NCI-H82 treated with DMSO at 0.1 percent for 48 hours (cell line): ENCODE measurements at regions not wholly inside any gene's neighbourhood (a gene's known extent, or its start where the extent isn't known, plus 50 kb on each side); places are given as distances from the start of the nearest gene placed in this dataset.
A peak's percentile ranks its signal among the peaks of the same experiment; 100 is the strongest.
"Not testable (repeated sequence)": the region's sequence is repeated elsewhere in the genome, so short reads cannot be mapped to it uniquely, and the experiment has no call there.

ENCODE experiments used
- DNase-seq: peaks from one replicate; lab custom pipeline; 2025; ENCODE audit not compliant: unreplicated experiment; lab: John Stamatoyannopoulos, UW

DNA sequence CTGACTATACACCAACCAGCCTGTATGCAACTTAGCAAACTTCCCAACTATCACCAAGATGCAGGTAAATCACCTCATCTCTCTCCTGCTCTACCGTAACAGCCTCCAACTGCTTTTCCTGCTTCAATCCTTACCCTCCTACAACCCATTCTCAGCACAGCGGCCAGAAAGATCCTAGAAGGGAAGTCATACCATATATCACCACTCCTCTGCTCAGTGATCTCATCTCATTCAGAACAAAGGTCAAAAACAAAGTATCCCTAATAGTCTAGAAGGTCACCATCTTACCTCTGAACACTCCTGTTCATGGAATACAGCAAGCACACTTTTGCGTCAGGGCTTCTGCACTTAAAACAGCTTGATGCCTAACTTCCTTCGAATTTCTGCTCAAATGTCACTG lies 62.2 kb upstream of the RNF38 start:
- DNase-seq, result no peak

DNA sequence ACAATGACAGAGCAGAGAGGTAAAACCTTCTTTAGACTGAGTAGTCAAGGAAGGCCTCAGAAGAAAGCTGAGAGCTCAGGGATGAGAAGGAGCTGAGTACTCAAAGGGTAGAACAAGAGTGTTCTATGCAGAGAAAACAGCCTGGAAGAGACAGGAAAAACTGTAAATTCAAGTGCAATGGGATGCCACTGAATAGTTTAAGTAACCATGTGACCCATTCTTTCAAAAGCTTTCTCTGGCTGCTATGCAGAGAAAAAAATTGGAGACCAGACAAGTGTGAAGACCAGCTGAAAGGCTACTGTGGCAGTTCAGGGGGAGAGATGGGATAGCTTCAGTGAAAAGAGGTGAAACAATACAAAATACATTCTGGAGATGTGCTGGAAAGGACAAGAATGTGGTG lies 61.3 kb upstream of the RNF38 start:
- DNase-seq, result no peak

DNA sequence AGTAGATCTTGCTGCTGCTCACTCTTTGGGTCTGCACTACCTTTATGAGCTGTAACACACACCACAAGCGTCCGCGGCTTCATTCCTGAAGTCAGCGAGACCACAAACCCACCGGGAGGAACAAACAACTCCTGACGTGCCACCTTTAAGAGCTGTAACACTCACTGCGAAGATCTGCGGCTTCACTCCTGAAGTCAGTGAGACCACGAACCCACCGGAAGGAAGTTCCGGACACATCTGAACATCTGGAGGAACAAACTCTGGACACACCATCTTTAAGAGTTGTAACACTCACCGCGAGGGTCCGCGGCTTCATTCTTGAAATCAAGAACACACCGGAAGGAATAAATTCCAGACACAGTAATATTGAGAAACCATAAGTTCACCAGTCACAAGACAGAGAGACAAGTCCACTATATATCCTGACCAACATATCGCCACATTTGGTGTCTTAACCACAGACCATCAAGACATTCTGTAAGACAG lies 58.4 kb upstream of the RNF38 start:
- DNase-seq, result not testable (repeated sequence)

DNA sequence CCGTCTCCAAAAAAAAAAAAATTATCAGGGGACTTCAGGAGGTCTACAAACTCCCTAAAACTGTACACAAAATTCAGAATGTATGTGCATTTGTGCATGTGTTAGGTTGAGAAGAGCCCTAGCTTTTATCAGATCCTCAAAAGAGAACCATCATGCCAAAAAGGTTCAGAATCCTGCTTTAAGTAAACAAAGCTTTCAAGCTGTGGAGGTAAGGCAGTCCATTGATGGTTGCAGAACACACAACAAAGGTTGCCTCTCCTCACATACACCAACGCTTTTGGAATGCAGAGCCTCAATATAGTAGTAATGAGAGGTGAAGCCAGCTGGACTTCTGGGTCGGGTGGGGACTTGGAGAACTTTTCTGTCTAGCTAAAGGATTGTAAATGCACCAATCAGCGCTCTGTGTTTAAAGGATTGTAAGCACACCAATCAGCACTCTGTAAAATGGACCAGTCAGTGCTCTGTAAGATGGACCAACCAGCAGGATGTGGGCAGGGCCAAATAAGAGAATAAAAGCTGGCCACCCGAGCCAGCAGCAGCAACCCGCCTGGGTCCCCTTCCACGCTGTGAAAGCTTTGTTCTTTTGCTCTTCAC lies 57.9 kb upstream of the RNF38 start:
- DNase-seq, result no peak

DNA sequence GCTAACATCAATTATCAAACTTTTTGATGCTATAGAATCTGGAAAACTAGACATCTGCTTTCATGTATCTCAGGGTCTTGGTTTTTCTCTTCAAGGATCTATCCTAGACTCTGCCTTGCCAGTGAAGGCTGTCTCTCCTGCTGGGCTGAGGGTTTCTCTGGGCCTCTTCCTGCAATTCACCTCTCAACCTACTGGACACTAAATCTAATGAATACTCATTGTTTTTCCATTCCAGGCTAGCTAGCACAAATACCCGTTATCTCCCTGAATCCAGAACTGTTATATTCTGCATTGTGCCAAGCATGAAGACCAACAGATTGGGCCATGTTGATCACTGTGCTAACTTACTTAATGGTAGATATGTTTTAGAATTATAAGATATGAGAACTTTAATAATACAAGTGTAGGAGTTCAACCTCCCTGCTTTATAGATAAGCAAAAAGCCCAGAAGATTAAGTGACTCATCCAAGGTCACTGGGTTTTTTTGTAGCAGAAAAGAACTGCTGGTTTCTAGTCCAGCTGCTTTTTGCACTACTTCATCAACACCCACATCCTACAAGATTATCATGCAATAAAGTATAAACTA lies 56.5 kb upstream of the RNF38 start:
- DNase-seq, result no peak

DNA sequence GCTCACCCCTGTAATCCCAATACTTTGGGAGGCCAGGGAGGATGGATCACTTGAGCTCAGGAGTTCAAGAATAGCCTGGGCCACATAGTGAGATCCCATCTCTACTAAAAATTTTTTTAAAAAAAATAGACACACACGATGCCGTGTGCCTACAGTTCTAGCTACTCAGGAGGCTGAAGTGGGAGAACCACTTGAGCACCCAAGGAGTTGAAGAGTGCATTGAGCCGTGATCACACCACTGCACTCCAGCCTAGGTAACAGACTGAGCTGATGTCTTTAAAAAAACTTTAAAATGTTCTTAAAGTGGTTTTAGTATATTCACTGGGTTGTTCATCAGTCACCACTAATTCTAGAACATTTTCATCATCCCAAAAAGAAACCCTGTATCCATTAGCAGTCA lies 51.9 kb upstream of the RNF38 start:
- no peak for DNase-seq

DNA sequence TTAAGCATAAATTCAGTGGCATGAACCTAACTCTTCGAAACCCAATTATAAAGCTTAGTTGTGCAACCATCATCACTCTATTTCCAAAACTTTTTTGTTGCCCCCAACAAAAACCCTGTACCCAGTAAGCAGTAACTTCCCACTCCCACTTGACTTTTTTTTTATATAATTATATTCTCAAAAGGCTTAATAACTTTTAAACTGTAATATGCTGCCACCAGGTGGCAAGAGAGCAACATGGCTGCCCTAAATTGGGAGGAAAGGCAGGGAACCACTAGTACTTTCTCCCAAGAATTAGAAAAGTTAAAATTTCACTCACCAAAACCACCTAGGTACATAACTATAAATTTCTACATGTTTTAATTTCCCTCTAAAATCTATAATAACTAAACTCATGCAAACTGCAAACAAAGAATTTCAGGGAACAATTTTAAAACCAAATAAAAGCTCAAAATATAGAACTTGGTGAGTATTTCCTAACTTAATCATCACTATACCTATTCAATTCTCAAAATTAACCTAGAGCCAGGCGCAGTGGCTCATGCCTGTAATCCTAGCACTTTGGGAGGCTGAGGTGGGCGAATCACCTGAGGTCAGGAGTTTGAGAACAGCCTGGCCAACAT lies 50.2 kb upstream of the RNF38 start:
- DNase-seq, result peak; percentile 8
